ENCODE measurements at regions not wholly inside any gene's neighbourhood (a gene's known extent, or its start where the extent isn't known, plus 50 kb on each side); places are given as distances from the start of the nearest gene placed in this dataset.

GRCh38 chr4:84001876-84002569 lies 466.1 kb downstream of the GPAT3 start:
- TF ChIP-seq TAF1 (IDR thresholded peaks at IDR 0.05; ENCODE audit: borderline replicate concordance, insufficient read depth, low read length): no peak
- TF ChIP-seq SIN3A (IDR thresholded peaks at IDR 0.05; ENCODE audit: borderline replicate concordance, insufficient read depth, low read length): no peak

All from PFSK-1 (cell line).